HG03159 (cell line): ENCODE measurements at regions not wholly inside any gene's neighbourhood (a gene's known extent, or its start where the extent isn't known, plus 50 kb on each side); places are given as distances from the start of the nearest gene placed in this dataset.

Source experiments
- ATAC-seq: cut with Tn5 transposase; IDR thresholded peaks from one replicate; pipeline ENCODE4 v1.9.1; 2021; ENCODE audit warnings: mild to moderate bottlenecking, moderate library complexity; ENCODE audit not compliant: unreplicated experiment

- no peak for ATAC-seq
Observed at GRCh38 chr15:48032911-48033310, 87.9 kb upstream of the SLC24A5 start.

- no peak for ATAC-seq
Observed at GRCh38 chr15:48038221-48038620, 82.6 kb upstream of the SLC24A5 start.

GRCh38 chr15:48040166-48040817, 80.5 kb upstream of the SLC24A5 start:
- no peak for ATAC-seq

- ATAC-seq: no peak
Observed at GRCh38 chr15:48041454-48041853, 79.3 kb upstream of the SLC24A5 start.

GRCh38 chr15:48046813-48047438, 73.9 kb upstream of the SLC24A5 start:
- ATAC-seq: no peak

- ATAC-seq: no peak
Observed at GRCh38 chr15:48049736-48050135, 71.1 kb upstream of the SLC24A5 start.

- ATAC-seq: no peak
Observed at GRCh38 chr15:48052946-48053345, 67.8 kb upstream of the SLC24A5 start.

GRCh38 chr15:48058371-48058770, 62.4 kb upstream of the SLC24A5 start:
- no peak for ATAC-seq

- ATAC-seq: no peak
Observed at GRCh38 chr15:48059791-48060190, 61.0 kb upstream of the SLC24A5 start.

- no peak for ATAC-seq
Observed at GRCh38 chr15:48060396-48060795, 60.4 kb upstream of the SLC24A5 start.

- no peak for ATAC-seq
Observed at GRCh38 chr15:48061605-48062004, 59.2 kb upstream of the SLC24A5 start.

GRCh38 chr15:48062148-48062872, 58.5 kb upstream of the SLC24A5 start:
- ATAC-seq: no peak

- ATAC-seq: no peak
Observed at GRCh38 chr15:48063411-48063985, 57.3 kb upstream of the SLC24A5 start.

GRCh38 chr15:48064421-48064820, 56.4 kb upstream of the SLC24A5 start:
- ATAC-seq: no peak

GRCh38 chr15:48066456-48066855, 54.3 kb upstream of the SLC24A5 start:
- no peak for ATAC-seq
